GM18505 (cell line): ENCODE measurements at regions not wholly inside any gene's neighbourhood (a gene's known extent, or its start where the extent isn't known, plus 50 kb on each side); places are given as distances from the start of the nearest gene placed in this dataset.

Source experiments
- ATAC-seq: cut with Tn5 transposase; IDR thresholded peaks from one replicate; pipeline ENCODE4 v1.9.1; 2021; ENCODE audit not compliant: unreplicated experiment
- POLR2A ChIP-seq: IDR thresholded peaks from 4 replicates; pipeline ENCODE4 v1.6.1; 2011; ENCODE audit warnings: borderline replicate concordance; ENCODE audit not compliant: insufficient read depth, insufficient read length; ENCODE audit errors: extremely low read depth

GRCh38 chr14:40417777-40418401 is 985.7 kb upstream of the FBXO33 start:
- no peak for TF ChIP-seq POLR2A
- no peak for ATAC-seq

DNA sequence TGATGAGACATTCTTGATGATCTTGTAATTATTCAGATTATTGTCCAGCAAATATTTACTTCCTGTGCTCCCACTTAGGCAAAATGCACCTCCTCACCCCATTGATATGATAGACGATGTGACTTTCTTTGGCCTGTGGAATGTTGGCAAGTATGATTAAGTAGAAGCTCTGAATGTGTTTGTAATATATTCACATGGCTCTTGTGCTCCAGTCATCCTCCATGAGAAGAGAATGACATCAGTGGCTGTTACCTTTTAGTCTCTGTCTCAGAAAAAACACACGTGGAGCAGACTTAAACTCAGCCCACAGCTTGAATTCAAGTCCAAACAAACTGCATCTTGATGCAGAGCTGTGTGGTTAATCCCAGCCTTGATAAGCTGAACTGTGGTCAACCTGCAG is 984.3 kb upstream of the FBXO33 start:
- TF ChIP-seq POLR2A, result no peak
- no peak for ATAC-seq

DNA sequence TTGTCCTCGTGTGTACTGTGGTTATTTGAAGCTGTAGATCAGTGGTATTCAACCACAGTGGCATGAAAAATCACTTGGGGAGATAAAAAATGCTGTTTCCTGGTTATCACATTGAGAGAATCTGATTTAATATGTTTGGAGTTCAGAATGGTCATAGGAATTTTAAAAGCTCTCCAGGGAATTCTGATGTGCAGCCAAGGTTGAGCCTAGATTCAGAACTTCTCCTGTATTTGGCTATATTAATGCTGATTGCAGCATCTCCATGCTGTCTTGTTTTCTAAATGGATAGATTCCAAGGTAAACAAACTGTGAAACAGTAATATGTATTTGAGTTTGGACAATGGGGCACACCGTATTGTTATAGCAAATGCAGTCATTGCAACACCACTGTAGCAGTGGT is 982.2 kb upstream of the FBXO33 start:
- TF ChIP-seq POLR2A, result no peak
- ATAC-seq, result no peak

- no peak for ATAC-seq
- TF ChIP-seq POLR2A, result no peak
Measured at GRCh38 chr14:40413136-40413535, 980.9 kb upstream of the FBXO33 start.

GRCh38 chr14:40410708-40411107 is 978.5 kb upstream of the FBXO33 start:
- TF ChIP-seq POLR2A, result no peak
- ATAC-seq, result no peak

DNA sequence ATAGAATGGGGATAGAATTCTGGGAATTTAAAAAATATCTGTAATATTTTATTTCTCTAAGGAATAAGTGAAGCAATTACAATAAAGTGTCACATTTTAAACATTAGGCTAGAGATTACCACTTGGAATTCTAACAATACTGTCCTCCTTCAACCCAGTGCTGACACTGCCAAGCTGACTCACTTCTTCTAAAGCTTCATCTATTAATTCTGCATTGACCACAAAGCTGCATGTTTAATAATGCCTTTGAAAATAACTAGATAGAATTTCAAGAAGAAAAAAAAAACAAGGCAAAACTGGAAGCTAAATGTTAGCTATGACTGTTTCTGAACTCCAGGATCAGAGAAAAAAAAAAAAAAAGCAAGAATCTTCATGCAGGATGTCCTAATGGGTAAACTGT is 970.7 kb upstream of the FBXO33 start:
- TF ChIP-seq POLR2A, result no peak
- ATAC-seq, result no peak

DNA sequence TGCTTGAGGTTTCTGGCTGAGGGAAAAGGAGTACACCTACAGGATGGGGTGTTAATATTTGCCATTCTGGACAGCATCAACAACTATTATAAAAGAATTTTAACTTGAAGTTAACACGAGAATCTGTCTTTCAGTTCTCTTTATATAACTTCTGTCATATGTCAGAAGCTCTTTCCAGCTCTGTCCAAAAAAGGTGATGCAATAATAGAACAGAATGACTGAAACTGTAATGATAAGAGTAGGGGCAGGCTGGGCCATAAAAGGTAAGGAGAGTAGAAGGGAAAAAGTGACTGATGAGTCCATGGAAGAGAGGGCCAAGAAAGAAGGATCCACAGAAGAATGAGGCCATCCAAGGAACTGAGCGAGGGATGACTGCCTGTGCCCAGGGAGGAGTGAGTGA is 966.7 kb upstream of the FBXO33 start:
- ATAC-seq, result no peak
- no peak for TF ChIP-seq POLR2A

- ATAC-seq, result no peak
- TF ChIP-seq POLR2A, result no peak
Measured at GRCh38 chr14:40394634-40395340, 962.6 kb upstream of the FBXO33 start.

GRCh38 chr14:40393143-40393542 is 960.9 kb upstream of the FBXO33 start:
- no peak for ATAC-seq
- no peak for TF ChIP-seq POLR2A

DNA sequence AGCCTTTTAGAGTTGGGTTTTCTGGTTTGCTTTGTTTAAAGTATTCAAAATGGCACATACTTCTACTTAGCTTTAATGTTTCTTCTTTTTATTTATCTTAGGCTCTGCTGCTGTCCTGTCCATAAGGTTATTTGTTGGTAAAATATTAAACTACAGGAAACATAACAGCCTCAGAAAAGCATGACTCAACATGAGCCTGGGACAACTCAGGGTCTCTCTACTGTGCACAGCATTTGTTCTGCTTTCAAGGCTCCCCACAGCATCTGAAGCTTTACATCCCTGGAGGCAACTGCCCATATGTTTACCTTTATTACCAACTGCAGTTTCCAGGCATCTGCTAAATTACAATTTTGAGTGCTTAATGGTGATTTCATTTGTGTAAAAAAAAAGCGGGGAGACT is 954.2 kb upstream of the FBXO33 start:
- no peak for ATAC-seq
- TF ChIP-seq POLR2A, result no peak

GRCh38 chr14:40374221-40374620 is 942.0 kb upstream of the FBXO33 start:
- no peak for TF ChIP-seq POLR2A

DNA sequence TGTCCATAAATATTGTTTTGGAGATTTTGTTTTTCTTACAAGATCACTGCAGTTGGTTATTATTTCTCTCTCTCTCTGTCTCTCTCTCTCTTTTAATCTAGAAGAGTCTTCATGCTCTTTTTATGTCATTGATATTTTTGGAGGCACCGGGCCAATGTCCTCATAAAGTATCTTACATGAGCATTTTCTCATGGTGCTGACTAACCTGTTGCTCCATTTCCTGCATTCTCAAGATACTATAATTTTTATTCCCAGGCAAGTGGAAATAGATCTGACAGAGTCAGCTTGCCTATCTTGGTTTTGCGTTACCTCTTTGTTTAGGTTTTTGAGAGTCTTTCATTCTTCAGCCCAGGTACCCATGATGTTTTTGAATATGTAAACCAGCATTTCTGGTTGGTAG is 938.8 kb upstream of the FBXO33 start:
- ATAC-seq, result no peak
- TF ChIP-seq POLR2A, result no peak

More at GRCh38 chr14:40374221-40374620, 942.0 kb upstream of the FBXO33 start:
- no peak for ATAC-seq

- ATAC-seq, result no peak
- TF ChIP-seq POLR2A, result no peak
Measured at GRCh38 chr14:40368314-40368713, 936.1 kb upstream of the FBXO33 start.

DNA sequence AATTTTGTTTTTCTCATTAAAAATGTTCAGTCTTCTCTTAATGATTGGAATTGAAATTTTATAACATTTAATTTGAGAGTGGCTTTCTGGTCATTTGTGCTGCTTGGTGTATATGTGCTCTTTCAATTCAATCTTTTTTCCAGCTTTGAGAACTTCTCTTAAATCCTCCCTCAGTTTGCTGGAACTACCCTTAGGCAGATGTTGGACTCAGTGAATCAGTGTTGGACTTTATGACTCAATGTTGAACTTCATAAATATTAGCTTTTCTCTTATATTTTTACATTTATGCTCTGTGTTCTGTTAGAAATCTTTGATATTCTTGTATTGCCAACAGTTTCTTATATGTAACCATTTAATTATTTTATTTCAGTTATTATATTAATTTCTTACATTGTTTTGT is 935.5 kb upstream of the FBXO33 start:
- TF ChIP-seq POLR2A, result no peak
- ATAC-seq, result no peak
